Stomach (tissue), 4 donors: ENCODE measurements at regions not wholly inside any gene's neighbourhood (a gene's known extent, or its start where the extent isn't known, plus 50 kb on each side); places are given as distances from the start of the nearest gene placed in this dataset.

Source experiments
- POLR2A ChIP-seq, 4 donors: fragments of 450-650 bp; IDR thresholded peaks; one replicate each; pipeline ENCODE4 v1.6.1; 2016; ENCODE audit warnings: antibody characterized with exemption in 4 of 4, control low read depth in 2 of 4, mild to moderate bottlenecking in 1 of 4, moderate library complexity in 1 of 4
- TF ChIP-seq, protein P1 (sequence below), 7 experiments: fragments of 450-650 bp in 4 of 7; fragments of 200-600 bp in 3 of 7; sonication (generic) in 3 of 7; IDR thresholded peaks; one replicate each; pipeline ENCODE4 v1.5.1; 2016 to 2019; ENCODE audit warnings: antibody characterized with exemption in 7 of 7, control low read depth in 2 of 7, mild to moderate bottlenecking in 1 of 7

DNA sequence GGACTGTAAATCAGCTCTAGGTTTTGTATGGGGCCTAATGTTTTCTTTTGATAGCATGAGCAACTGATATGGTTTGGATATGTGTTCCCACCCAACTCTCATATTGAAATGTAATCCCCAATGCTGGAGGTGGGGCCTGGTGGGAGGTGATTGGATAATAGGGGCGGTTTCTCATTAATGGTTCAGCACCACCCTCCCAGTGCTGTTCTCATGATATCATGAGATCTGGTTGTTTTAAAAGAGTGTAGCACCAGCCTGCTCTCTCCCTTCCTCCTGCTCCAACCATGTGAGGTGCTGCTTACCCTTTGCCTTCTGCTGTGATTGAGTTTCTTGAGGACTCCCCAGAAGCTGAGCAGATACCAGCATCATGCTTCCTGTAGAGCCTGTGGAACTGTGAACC is 140.2 kb upstream of the SKOR2 start:
- TF ChIP-seq, protein P1, sequence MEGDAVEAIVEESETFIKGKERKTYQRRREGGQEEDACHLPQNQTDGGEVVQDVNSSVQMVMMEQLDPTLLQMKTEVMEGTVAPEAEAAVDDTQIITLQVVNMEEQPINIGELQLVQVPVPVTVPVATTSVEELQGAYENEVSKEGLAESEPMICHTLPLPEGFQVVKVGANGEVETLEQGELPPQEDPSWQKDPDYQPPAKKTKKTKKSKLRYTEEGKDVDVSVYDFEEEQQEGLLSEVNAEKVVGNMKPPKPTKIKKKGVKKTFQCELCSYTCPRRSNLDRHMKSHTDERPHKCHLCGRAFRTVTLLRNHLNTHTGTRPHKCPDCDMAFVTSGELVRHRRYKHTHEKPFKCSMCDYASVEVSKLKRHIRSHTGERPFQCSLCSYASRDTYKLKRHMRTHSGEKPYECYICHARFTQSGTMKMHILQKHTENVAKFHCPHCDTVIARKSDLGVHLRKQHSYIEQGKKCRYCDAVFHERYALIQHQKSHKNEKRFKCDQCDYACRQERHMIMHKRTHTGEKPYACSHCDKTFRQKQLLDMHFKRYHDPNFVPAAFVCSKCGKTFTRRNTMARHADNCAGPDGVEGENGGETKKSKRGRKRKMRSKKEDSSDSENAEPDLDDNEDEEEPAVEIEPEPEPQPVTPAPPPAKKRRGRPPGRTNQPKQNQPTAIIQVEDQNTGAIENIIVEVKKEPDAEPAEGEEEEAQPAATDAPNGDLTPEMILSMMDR (IDR thresholded peaks at IDR 0.05) = no peak
- no peak for TF ChIP-seq POLR2A (IDR thresholded peaks at IDR 0.05)
